HG02623 (cell line): ENCODE measurements at regions not wholly inside any gene's neighbourhood (a gene's known extent, or its start where the extent isn't known, plus 50 kb on each side); places are given as distances from the start of the nearest gene placed in this dataset.
"Not testable (repeated sequence)": the region's sequence is repeated elsewhere in the genome, so short reads cannot be mapped to it uniquely, and the experiment has no call there.

Experiments
- ATAC-seq: cut with Tn5 transposase; IDR thresholded peaks from one replicate; pipeline ENCODE4 v1.9.1; 2021; ENCODE audit warnings: moderate library complexity; ENCODE audit not compliant: unreplicated experiment

- ATAC-seq = no peak
Observed at GRCh38 chr6:6932968-6933367, 174.8 kb upstream of the RREB1 start.

GRCh38 chr6:6940031-6941025 lies 167.4 kb upstream of the RREB1 start:
- ATAC-seq = no peak

- no peak for ATAC-seq
Observed at GRCh38 chr6:6941201-6941600, 166.6 kb upstream of the RREB1 start.

- ATAC-seq = no peak
Observed at GRCh38 chr6:6942091-6942490, 165.7 kb upstream of the RREB1 start.

- no peak for ATAC-seq
Observed at GRCh38 chr6:6942831-6943230, 164.9 kb upstream of the RREB1 start.

- no peak for ATAC-seq
Observed at GRCh38 chr6:6943421-6943820, 164.3 kb upstream of the RREB1 start.

- no peak for ATAC-seq
Observed at GRCh38 chr6:6946206-6947155, 161.3 kb upstream of the RREB1 start.

GRCh38 chr6:6950373-6951145 lies 157.2 kb upstream of the RREB1 start:
- no peak for ATAC-seq

- no peak for ATAC-seq
Observed at GRCh38 chr6:6951355-6951754, 156.4 kb upstream of the RREB1 start.

- no peak for ATAC-seq
Observed at GRCh38 chr6:6952484-6952883, 155.3 kb upstream of the RREB1 start.

GRCh38 chr6:6952927-6953326 lies 154.8 kb upstream of the RREB1 start:
- ATAC-seq = not testable (repeated sequence)

GRCh38 chr6:6960571-6961251 lies 147.1 kb upstream of the RREB1 start:
- no peak for ATAC-seq

GRCh38 chr6:6962086-6962485 lies 145.7 kb upstream of the RREB1 start:
- ATAC-seq = no peak

- no peak for ATAC-seq
Observed at GRCh38 chr6:6962699-6963098, 145.1 kb upstream of the RREB1 start.

GRCh38 chr6:6963390-6963789 lies 144.4 kb upstream of the RREB1 start:
- not testable (repeated sequence) for ATAC-seq

- no peak for ATAC-seq
Observed at GRCh38 chr6:6964675-6965074, 143.1 kb upstream of the RREB1 start.

- no peak for ATAC-seq
Observed at GRCh38 chr6:6966127-6966526, 141.6 kb upstream of the RREB1 start.

GRCh38 chr6:6966569-6966968 lies 141.2 kb upstream of the RREB1 start:
- ATAC-seq = no peak

GRCh38 chr6:6968357-6968730 lies 139.4 kb upstream of the RREB1 start:
- ATAC-seq = no peak
